TTC549 (cell line): ENCODE measurements at regions not wholly inside any gene's neighbourhood (a gene's known extent, or its start where the extent isn't known, plus 50 kb on each side); places are given as distances from the start of the nearest gene placed in this dataset.

ENCODE experiments used
- FAIRE-seq: peaks from 2 replicates; lab custom pipeline; 2012; peaks lifted over from hg19 to GRCh38; lab: Jason Lieb, UNC

GRCh38 chr15:47246317-47246716, 471.0 kb upstream of the SEMA6D start:
- no peak for FAIRE-seq

GRCh38 chr15:47258521-47258920, 458.8 kb upstream of the SEMA6D start:
- FAIRE-seq = no peak

DNA sequence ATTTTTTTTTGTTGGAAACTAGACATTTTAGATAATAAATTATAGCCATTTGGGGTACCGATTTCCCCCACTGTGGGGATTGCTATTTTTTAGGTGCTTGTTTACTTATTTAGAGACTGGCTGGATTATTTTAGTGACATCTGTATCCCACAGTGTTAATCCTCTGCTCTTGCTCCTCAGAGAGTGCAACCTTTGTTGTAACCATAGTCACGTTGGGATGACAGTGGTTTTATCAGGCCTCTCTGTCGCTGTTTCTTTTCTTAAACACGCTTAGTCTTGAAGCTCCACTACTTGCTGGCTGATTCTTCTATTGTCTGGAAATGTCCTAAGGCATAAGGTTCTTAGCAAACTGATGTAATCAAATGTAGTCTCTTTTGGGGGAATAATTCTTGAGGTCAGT, 451.6 kb upstream of the SEMA6D start:
- no peak for FAIRE-seq

DNA sequence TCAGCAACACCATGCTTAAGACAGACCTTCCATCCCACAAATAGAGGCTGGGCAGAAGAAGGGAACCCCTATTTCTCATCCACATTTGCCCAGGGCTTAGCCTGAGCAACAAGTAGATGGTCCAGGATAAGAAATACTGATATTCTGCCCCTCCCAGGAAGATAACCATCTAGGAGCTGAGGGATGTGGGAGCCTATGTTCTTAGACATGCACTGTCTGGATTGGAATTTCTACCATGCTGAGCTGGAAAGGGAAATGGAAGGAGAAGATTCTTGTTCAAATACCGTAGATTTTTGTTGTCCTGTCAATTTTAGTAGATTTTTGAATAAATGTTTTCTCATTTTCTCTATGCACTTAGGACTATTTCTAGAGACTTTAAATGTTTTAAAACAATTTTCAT, 450.7 kb upstream of the SEMA6D start:
- FAIRE-seq = no peak

DNA sequence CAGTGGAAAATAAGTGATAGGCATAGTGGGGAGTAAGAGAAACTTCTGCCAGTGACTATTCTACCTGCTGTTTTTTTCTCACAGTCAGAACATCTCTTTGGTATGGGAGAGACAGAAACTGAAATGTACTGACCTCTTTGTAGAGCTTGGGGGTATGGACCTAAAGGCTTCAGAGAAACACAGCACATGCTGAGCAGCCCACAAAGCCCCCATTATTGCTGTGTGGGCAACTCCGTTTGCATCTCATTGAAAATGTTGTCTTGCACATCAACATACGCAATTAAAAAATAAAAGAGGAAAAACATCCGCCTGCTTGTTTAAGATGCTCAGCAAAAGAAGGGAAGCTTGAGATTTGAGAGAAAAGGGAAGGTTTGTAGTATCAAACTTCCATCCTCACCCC, 443.4 kb upstream of the SEMA6D start:
- no peak for FAIRE-seq

DNA sequence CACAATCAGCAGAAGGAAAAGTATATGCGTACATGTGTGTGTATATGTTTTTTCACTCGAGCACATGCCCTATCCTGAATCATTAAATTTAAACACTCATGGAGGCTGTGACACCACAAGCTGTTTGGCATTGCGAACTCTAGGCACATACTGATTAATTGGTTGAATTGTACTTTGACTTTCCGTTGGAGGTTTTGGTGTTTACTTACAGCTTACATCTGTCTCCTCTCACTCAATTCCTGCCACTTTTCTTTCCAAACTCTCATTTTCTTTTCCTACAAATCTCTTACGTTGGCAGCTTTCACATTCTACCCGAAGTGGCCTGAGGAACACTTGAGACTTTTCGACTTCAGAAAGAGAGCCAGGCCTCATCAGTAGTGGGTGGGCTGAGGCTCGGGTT, 434.1 kb upstream of the SEMA6D start:
- no peak for FAIRE-seq

GRCh38 chr15:47288794-47289193, 428.5 kb upstream of the SEMA6D start:
- no peak for FAIRE-seq

DNA sequence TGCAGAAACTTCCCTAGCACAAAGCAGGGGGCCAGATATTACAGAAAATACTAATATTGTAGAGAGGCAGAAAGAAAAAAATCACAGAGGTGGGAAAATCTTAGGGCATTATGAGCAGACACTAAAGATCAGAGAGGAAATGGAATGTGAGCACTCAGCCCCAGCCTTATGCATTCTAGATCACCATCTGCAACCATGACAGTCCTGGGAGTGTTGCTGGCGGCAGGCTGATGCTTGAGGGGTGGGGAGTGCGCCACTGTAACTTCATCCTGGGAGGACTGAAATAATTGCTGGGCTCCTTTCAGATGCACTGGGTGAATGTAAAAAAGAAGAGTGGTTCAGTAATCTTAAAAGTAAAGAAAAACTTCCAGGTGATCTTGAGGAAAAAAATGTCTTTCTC, 427.6 kb upstream of the SEMA6D start:
- no peak for FAIRE-seq

- no peak for FAIRE-seq
Measured at GRCh38 chr15:47291767-47292166, 425.5 kb upstream of the SEMA6D start.

- no peak for FAIRE-seq
Measured at GRCh38 chr15:47292638-47293190, 424.6 kb upstream of the SEMA6D start.

GRCh38 chr15:47293466-47294162, 423.7 kb upstream of the SEMA6D start:
- FAIRE-seq = no peak

- no peak for FAIRE-seq
Measured at GRCh38 chr15:47294765-47295259, 422.5 kb upstream of the SEMA6D start.

DNA sequence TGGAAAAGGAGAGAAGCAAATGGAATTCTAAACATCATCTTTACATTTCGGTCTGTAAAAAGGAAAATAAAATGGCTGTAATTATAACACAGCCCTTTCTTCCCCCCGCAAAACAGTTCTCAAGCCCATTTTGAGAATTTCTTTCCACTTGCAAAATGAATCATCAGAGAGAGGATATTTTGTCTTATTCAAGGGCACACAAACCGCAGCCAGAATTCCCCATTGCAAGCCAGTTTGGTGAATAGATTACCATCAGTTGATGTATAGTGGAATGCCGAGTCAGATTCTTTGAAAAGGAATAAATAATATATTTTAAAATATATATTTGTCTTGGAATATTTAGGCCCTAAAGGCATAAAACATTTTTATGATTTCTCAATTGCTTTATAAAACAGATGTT, 420.4 kb upstream of the SEMA6D start:
- FAIRE-seq = no peak

DNA sequence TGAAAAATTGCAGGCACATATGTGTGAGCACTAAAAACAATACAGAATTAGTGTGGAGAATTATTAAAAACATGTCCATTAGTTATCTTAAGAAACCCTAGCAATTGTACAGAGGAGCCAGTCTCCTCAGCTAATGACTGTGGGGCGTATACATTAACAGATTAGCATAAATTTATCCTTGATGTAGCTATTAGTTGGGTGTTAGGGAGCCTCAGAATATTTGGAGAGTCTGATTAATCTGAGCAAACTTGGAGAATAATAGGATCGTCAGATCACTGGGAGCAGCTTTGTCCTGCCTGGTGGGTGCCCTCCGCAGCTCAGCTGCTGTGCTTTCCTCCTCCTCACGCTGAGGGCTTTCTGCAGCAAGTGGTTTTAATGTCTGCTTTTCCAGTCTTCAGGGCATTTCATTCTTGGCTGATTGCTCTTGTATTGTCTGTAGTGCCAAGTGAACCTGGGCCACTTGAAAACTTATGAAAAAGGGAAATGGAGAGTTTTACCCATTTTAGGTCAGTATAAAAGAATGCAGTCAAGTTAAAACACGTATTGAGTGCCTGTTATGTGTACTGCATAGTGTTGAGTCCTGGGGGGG, 417.4 kb upstream of the SEMA6D start:
- no peak for FAIRE-seq

- FAIRE-seq = no peak
Measured at GRCh38 chr15:47300596-47300995, 416.7 kb upstream of the SEMA6D start.

DNA sequence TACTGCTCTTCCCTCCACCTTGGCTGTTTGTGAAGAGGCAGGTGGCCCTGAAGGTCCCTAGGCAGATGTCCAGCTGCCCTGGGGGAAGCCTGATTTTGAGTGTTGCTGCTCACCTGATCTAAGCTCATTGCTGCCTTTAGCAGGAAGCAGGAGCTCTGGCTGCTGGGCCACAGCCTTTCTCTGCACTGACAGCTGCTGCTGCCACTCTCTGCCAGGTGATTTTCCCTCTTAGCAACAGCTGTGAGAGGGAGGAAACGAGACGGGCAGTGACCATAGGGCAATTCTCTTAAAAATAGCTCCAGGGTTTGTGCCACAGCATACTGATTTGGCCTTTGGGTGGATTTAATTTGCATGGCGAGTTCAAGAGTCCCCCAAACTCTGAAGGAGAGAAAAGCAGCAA, 415.8 kb upstream of the SEMA6D start:
- FAIRE-seq = no peak

- FAIRE-seq = no peak
Measured at GRCh38 chr15:47304656-47305055, 412.6 kb upstream of the SEMA6D start.

- FAIRE-seq = no peak
Measured at GRCh38 chr15:47312161-47312560, 405.1 kb upstream of the SEMA6D start.

- FAIRE-seq = no peak
Measured at GRCh38 chr15:47326410-47327333, 390.6 kb upstream of the SEMA6D start.

DNA sequence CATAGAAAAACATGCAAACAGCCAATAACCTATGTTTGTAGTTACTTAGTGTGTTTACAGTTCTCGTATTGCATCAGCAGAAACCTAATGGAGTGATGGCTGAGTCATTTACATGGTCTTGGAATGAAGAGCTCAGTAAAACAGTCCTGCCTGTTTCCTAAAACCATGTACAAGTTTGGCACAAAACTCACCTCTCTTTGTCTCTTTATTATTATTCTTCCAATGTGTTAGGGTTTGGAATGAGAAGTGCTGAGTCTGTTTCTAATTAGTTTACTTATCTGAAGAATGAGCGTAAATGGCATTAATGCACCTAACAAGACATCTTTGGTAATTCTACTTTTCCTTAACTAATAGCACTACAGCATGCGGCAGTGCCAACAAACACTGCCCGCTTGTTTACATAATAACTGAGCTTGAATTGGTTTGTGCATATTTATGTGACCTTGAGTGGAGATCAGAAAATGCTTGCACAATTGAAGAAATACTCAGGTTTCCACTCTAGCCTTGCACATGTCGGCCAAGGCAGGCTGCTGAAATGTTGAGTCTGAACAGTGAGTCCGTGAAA, 385.4 kb upstream of the SEMA6D start:
- no peak for FAIRE-seq

GRCh38 chr15:47332481-47332880, 384.8 kb upstream of the SEMA6D start:
- no peak for FAIRE-seq

DNA sequence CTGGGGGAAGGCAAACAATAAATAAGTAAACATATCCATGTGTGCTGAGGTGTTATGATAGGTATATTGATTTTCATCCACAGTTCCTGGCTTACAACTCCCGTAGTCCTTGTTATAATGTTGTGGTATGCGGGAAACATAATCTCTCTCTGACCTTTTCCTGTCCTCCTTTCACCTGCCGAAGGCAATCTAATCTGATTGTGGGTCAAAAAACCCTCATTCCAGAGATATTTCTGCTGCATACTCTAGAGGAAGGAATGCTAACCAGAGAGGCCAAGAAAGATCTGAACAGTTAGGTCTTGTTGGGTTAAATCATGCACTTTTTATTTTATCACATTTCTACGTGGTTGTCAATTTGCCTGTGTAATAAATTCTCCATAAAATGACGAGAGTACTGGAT, 383.6 kb upstream of the SEMA6D start:
- no peak for FAIRE-seq
